IPS DF 4.7 (cell line): ENCODE measurements at regions not wholly inside any gene's neighbourhood (a gene's known extent, or its start where the extent isn't known, plus 50 kb on each side); places are given as distances from the start of the nearest gene placed in this dataset.

Experiments used
- DNase-seq: peaks from one replicate; pipeline ENCODE4 v3.0.0-alpha.2; 2013; ENCODE audit warnings: low spot score; ENCODE audit errors: extremely low read depth

DNA sequence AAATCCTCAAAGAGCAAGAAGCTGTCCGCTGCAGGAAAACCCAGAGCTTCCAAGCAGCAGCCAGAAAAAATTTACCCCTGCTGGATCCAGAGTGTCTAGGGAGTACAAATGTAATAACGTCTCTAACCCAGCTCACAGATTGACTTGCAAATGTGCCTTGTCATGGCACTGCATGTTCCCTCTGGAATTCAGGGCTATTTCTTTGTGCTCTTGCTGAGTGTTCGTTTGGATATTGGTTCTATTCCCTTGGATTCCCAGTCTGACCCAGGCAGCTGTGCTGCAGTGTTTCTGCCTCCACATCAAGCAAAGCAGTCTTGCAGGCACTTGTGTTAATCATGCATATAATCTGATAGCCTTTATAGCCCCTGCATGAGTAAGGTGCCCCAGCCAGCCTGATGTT lies 209.9 kb upstream of the GHITM start:
- DNase-seq: no peak

- no peak for DNase-seq
Observed at GRCh38 chr10:83931669-83932068, 207.6 kb upstream of the GHITM start.

DNA sequence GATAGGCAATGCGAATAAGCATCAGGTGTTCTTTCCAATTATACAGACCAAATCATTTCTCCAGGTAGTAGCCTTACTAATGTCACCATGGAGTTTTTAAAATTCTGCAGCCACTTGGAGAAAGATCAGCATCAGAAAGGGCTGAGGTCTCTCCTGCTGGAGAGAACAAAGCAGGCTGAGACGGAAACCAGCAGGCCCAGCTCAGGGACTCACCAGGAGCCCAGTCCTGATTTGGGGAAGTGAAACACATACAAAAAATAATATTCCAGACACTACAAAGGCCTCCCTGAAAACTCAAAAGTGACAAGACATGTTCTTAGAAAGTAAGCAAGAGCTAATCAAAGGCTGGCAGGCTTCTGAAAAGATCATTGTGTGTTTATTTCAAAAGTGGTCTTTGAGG lies 207.1 kb upstream of the GHITM start:
- no peak for DNase-seq

GRCh38 chr10:83934062-83934461 lies 205.2 kb upstream of the GHITM start:
- no peak for DNase-seq

- no peak for DNase-seq
Observed at GRCh38 chr10:83934641-83935338, 204.5 kb upstream of the GHITM start.

DNA sequence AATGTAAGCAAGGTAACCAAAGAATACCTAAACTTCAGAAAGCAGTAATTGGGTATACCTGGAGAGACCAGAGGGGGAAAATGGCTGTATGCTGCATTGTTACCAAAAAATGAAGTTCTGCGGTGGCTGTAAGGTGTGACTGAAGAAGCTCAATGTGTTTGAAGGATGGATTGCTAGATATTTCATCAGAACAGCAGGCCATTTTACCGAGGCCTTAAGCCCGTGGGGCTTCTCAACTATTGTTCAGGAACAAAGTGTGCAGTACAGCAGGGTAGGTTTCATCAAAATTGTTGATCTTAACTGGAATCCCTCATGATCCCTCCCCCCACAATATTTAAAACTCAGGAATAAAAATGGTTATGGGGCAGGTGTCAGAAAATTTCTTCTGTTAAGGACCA lies 204.0 kb upstream of the GHITM start:
- no peak for DNase-seq

DNA sequence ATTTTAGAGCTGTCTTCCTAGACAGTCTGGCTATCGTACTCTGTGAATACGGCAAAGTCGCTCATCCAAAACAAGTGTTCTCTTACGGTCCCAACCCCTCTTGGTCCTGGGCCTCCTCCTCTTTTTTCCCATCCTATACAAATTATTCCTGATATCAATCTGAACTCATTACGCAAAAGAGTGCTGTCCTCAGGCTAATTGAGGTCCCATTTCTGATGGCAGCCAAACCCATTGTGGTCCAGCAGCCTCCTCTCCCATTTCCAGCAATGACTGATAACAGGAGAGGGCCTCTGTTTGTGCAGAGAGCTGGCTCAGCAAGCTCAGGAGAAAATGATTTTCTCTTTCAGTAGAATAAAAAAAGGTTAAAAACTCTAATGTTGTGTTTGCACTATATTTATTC lies 203.4 kb upstream of the GHITM start:
- no peak for DNase-seq

- no peak for DNase-seq
Observed at GRCh38 chr10:83937161-83937560, 202.1 kb upstream of the GHITM start.

- no peak for DNase-seq
Observed at GRCh38 chr10:83937826-83938225, 201.5 kb upstream of the GHITM start.

DNA sequence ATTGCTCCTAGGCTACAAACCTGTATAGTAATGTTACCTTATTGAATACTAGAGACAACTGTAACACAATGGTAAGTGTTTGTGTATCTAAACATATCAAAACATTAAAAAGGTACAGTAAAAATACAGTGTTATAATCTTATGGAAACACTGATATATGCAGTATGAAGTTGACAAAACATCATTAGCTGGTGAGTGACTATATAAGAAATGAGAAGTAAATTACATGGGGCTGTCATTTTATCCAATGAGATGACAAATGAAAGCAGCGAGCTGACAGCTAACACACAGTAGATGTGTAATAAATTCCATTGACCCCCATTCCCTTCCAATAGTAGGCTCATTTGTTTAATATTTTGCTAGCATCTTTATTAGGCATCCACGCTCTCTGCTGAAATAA lies 198.1 kb upstream of the GHITM start:
- DNase-seq: no peak

DNA sequence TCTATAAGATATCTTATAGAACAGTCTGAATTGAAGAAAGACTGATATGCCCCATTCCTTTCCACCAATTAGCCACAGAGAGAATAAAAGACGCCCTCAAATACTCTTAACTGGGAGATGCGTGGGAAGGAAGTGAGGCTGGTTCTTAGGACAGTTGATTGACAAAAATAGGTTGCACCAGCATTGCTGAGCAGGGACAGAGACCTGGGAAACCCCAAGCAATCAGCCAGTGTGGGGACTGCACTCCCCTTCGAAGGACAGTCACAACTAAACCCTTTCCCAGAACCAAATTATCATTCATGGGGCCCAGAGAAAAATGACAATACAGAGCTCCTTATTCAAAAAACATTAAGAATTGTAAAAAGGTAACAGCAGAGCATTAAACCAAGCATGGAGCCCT lies 196.9 kb upstream of the GHITM start:
- DNase-seq: no peak

- no peak for DNase-seq
Observed at GRCh38 chr10:83943049-83943448, 196.3 kb upstream of the GHITM start.

DNA sequence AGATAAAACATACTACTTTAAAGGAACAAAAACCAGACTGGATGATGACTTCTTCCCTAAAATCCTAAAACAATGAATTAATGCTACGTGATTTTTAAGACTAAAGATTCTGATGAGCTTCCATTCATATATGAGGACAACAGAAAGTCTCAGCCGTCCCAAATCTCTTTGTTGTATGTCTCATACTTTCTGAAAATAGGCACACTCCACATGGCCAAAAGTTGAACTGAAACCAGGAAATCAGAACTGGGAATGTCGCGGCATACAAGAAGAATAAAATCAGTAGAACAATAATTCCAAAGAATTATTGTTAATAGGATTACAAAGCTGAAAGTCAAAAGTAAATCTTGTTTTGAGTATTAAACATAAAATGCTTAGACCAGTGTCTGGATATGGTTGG lies 195.4 kb upstream of the GHITM start:
- DNase-seq: no peak

DNA sequence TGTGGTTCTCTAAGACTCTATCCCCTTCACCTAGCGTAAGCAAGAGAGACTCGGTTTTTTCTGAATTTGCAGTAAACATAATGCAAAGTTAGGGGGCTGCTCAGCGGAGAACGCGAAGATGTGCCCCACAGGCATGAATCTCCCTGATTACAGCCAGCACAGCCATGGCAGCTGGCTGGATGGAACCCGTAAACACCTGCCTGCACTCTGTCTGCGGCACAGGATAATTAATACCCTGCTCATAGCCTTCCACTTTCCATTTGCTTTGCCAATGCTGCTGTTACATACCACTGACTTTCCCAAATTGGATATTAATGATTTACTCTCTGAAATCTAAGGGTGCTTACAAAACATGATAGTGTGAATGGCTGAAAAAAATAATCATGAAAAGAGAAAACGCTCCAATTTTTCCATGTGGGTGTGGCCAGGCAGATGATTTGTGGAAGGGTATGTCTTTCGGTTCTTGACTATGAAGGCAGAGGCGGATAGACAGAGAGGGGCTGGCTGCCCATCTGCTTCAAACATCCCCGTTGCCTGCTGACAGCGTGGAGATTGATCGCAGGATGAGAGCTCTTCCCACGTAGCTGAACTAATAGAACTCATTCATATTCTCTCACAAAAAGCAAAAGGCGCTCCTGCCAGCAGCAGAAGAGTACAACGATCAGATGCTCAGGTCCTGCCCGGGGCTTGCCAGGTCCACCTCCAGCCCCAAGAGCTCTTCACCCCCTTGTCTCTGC lies 193.2 kb upstream of the GHITM start:
- no peak for DNase-seq

- DNase-seq: no peak
Observed at GRCh38 chr10:83952314-83952713, 187.0 kb upstream of the GHITM start.

GRCh38 chr10:83953589-83953988 lies 185.7 kb upstream of the GHITM start:
- no peak for DNase-seq

- DNase-seq: no peak
Observed at GRCh38 chr10:83954193-83954799, 185.0 kb upstream of the GHITM start.

GRCh38 chr10:83955406-83955805 lies 183.9 kb upstream of the GHITM start:
- no peak for DNase-seq

DNA sequence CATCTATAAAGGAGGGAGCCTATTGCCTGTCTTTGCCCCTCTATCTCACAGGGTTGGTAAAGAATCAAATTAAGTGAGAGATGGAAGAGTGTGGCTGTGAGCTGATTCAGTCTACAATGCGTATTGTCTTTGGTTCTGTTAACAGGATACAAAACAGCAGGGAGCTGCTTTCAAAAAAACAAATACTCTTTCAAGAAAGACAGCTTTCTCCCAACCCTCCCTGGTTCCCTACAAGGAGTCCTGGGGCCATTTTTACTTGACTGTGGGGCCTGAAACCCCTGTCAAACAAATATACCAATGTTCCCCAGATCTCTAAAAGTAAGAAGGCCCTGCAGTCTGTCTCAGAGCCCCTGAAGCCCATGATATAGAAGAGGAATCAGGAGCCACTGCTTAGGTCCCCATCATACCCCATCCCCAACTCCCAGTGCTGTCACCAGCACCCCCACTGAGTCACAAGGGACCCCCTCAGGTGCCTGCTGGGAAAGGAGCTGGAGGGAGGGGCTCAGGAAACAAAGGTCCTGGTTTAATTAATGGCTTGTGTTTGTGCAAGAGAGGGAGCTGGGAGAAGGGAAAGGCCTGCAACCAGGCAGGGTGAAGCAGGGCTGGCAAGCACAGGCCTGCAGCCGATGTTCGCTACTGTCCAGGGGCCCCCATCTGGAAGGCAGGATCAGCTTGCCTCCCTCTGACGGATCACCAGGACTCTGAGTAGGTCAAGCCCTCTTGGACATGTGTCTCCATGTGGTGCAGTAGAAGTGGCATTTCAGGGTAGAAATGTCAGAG lies 182.0 kb upstream of the GHITM start:
- DNase-seq: no peak

- no peak for DNase-seq
Observed at GRCh38 chr10:83959328-83959727, 180.0 kb upstream of the GHITM start.

GRCh38 chr10:83960125-83960524 lies 179.2 kb upstream of the GHITM start:
- DNase-seq: no peak

- DNase-seq: no peak
Observed at GRCh38 chr10:83961620-83962019, 177.7 kb upstream of the GHITM start.
